NCI-H146 treated with DMSO at 0.1 percent for 48 hours (cell line): ENCODE measurements at regions not wholly inside any gene's neighbourhood (a gene's known extent, or its start where the extent isn't known, plus 50 kb on each side); places are given as distances from the start of the nearest gene placed in this dataset.

Experiments
- DNase-seq: peaks from one replicate; lab custom pipeline; 2025; ENCODE audit not compliant: unreplicated experiment; lab: John Stamatoyannopoulos, UW

- no peak for DNase-seq
Observed at GRCh38 chr16:85432606-85433005, 180.5 kb upstream of the GSE1 start.

- no peak for DNase-seq
Observed at GRCh38 chr16:85433477-85433876, 179.6 kb upstream of the GSE1 start.

GRCh38 chr16:85435286-85435685, 177.8 kb upstream of the GSE1 start:
- no peak for DNase-seq

GRCh38 chr16:85435700-85436099, 177.4 kb upstream of the GSE1 start:
- no peak for DNase-seq

- DNase-seq: no peak
Observed at GRCh38 chr16:85436207-85436606, 176.9 kb upstream of the GSE1 start.

GRCh38 chr16:85436636-85437165, 176.4 kb upstream of the GSE1 start:
- DNase-seq: no peak

- DNase-seq: peak; percentile 87
Observed at GRCh38 chr16:85437166-85438052, 175.7 kb upstream of the GSE1 start.

GRCh38 chr16:85438981-85439685, 174.0 kb upstream of the GSE1 start:
- DNase-seq: no peak

GRCh38 chr16:85440744-85441143, 172.4 kb upstream of the GSE1 start:
- no peak for DNase-seq

- DNase-seq: no peak
Observed at GRCh38 chr16:85441189-85441889, 171.8 kb upstream of the GSE1 start.

- DNase-seq: no peak
Observed at GRCh38 chr16:85441890-85442670, 171.0 kb upstream of the GSE1 start.

- no peak for DNase-seq
Observed at GRCh38 chr16:85443116-85443515, 170.0 kb upstream of the GSE1 start.

- DNase-seq: no peak
Observed at GRCh38 chr16:85443531-85443930, 169.6 kb upstream of the GSE1 start.

GRCh38 chr16:85445064-85445778, 167.9 kb upstream of the GSE1 start:
- peak; percentile 83 for DNase-seq

- no peak for DNase-seq
Observed at GRCh38 chr16:85445779-85446222, 167.3 kb upstream of the GSE1 start.

- DNase-seq: peak; percentile 14
Observed at GRCh38 chr16:85446951-85447692, 166.0 kb upstream of the GSE1 start.

- DNase-seq: no peak
Observed at GRCh38 chr16:85447693-85448313, 165.3 kb upstream of the GSE1 start.

- peak; percentile 90 for DNase-seq
Observed at GRCh38 chr16:85448557-85449190, 164.4 kb upstream of the GSE1 start.
